ENCODE measurements at regions not wholly inside any gene's neighbourhood (a gene's known extent, or its start where the extent isn't known, plus 50 kb on each side); places are given as distances from the start of the nearest gene placed in this dataset.

DNA sequence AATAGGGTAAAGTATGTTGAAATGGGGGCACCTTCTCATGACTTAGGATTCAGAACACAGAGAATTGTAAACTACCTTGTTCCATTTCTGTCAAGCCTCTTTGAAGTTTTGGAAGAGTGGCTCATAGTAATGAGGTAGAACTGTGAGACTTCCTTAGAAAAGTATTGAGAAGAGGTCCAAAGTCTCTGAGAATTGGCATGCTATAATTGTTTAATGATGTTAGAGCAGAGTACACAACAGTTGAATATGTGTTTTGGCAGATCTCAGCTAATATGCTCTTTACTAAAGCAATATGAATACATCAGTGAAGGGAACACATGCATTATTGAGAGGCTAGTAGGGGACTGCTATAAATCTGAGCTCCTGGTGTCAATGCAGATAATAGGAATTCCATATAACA lies 579.4 kb upstream of the RIOK2 start:
- TF ChIP-seq, protein P1, sequence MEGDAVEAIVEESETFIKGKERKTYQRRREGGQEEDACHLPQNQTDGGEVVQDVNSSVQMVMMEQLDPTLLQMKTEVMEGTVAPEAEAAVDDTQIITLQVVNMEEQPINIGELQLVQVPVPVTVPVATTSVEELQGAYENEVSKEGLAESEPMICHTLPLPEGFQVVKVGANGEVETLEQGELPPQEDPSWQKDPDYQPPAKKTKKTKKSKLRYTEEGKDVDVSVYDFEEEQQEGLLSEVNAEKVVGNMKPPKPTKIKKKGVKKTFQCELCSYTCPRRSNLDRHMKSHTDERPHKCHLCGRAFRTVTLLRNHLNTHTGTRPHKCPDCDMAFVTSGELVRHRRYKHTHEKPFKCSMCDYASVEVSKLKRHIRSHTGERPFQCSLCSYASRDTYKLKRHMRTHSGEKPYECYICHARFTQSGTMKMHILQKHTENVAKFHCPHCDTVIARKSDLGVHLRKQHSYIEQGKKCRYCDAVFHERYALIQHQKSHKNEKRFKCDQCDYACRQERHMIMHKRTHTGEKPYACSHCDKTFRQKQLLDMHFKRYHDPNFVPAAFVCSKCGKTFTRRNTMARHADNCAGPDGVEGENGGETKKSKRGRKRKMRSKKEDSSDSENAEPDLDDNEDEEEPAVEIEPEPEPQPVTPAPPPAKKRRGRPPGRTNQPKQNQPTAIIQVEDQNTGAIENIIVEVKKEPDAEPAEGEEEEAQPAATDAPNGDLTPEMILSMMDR (IDR thresholded peaks at IDR 0.05): no peak
- TF ChIP-seq POLR2AphosphoS5 (IDR thresholded peaks at IDR 0.05): no peak
